ENCODE measurements at regions not wholly inside any gene's neighbourhood (a gene's known extent, or its start where the extent isn't known, plus 50 kb on each side); places are given as distances from the start of the nearest gene placed in this dataset.
"Not testable (repeated sequence)": the region's sequence is repeated elsewhere in the genome, so short reads cannot be mapped to it uniquely, and the experiment has no call there.

DNA sequence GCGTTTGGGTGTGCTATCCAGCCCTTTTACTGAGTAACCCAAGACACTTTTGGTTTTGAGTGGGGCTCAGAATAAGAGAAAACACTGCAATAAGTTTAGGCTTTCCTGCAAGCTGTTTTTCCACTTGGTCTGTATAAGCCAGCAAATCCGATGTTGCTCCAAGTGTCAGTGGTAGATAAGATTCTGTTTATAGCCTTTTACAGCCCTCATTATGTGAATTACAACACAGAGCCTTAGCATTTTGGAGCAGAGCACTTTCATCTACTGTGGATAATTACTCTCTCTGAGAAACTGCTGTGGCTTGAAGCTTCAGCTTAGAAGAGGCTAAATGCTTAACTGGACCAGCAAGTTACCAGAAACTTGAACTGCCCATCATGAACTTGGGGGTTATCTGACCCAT, 601.1 kb downstream of the JRKL start:
- DNase-seq (ENCODE audit: low read depth), result no peak

GRCh38 chr11:97000481-97000880, 610.7 kb downstream of the JRKL start:
- DNase-seq (ENCODE audit: low read depth), result no peak

GRCh38 chr11:97007283-97007682, 617.5 kb downstream of the JRKL start:
- no peak for DNase-seq (ENCODE audit: low read depth)

DNA sequence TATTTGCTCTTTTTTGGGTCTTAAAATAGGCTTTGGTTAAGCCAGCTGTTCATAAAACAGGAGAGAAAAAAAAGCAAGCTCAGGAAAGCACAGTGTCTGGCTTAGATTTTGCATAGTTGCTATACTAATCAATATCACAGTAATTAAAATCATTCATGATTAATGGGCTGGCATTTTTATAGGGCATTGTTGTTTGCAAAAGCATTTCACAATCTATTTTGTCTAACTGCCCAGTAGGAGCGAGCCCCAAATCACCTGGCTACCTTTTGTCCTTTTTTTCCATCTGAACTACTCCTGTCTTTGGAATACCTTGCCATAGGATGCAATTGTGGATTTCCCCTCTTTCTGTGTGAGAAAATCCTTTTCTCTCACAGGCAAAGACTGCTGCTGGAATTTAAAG, 619.8 kb downstream of the JRKL start:
- no peak for DNase-seq (ENCODE audit: low read depth)

DNA sequence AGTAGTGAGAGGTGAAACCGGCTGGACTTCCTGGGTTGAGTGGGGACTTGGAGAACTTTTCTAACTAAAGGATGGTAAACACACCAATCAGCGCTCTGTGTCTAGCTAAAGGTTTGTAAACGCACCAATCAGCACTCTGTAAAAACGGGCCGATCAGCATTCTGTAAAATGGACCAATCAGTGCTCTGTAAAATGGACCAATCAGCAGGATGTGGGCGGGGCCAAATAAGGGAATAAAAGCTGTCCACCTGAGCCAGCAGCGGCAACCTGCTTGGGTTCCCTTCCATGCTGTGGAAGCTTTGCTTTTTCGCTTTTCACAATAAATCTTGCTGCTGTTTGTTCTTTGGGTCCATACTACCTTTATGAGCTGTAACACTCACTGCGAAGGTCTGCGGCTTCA, 621.2 kb downstream of the JRKL start:
- not testable (repeated sequence) for DNase-seq (ENCODE audit: low read depth)

GRCh38 chr11:97015327-97015726, 625.5 kb downstream of the JRKL start:
- DNase-seq (ENCODE audit: low read depth), result no peak

DNA sequence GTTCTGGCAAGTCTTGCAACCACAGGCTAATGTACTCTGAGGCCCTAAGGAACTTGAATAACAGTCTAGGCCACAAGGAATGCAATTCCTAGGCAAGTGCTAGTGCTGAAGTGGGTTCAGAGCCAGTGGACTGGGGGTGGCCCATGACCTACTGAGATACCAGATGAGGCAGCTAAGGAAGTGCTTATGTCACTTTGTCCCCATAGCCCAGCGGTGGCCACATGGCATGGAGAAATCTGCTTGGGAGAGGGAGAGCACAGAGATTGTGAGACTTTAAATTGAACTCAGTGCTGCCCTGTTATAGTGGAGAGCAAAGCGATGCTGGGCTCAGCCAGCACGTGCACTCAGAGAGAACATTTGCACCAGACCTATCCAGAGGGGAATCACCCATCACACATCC, 629.5 kb downstream of the JRKL start:
- no peak for DNase-seq (ENCODE audit: low read depth)

DNA sequence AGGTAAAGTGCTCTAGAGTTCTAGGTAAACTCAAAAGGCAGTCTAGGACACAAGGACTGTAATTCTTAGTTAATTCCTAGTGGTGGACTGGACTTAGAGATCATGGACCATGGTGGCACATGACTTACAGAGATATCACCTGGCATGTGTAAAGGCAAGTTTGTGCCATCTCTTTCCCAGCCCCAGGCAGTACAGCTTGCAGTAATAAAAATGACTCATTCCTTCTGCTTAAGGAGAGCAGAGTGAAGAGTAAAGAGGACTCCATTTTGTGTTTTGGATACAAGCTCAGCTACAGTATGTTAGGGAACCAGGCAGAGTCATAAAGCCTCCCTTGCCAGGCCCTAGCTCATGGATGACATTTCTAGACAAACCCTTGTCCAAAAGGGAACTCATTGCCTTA, 629.9 kb downstream of the JRKL start:
- no peak for DNase-seq (ENCODE audit: low read depth)

GRCh38 chr11:97022955-97023354, 633.1 kb downstream of the JRKL start:
- no peak for DNase-seq (ENCODE audit: low read depth)

GRCh38 chr11:97028836-97029406, 639.1 kb downstream of the JRKL start:
- no peak for DNase-seq (ENCODE audit: low read depth)

- no peak for DNase-seq (ENCODE audit: low read depth)
These were observed 643.4 kb downstream of the JRKL start for GRCh38 chr11:97033178-97033577.

- DNase-seq (ENCODE audit: low read depth), result no peak
These were observed 658.7 kb downstream of the JRKL start for GRCh38 chr11:97048481-97048880.

GRCh38 chr11:97060184-97060583, 670.4 kb downstream of the JRKL start:
- no peak for DNase-seq (ENCODE audit: low read depth)

DNA sequence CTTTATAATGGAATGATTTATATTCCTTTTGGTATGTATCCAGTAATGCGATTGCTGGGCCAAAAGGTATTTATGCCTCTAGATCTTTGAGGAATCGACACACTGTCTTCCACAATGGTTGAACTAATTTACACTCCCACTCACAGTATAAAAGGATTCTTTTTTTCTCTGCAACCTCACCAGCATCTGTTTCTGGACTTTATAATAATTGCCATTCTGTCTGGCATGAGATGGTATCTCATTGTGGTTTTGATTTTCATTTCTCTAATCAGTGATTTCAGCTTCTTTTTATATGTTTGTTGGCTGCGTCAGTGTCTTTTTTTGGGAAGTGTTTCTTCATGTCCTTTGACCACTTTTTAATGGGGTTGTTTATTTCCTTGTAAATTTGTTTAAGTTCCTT, 679.3 kb downstream of the JRKL start:
- DNase-seq (ENCODE audit: low read depth), result no peak

DNA sequence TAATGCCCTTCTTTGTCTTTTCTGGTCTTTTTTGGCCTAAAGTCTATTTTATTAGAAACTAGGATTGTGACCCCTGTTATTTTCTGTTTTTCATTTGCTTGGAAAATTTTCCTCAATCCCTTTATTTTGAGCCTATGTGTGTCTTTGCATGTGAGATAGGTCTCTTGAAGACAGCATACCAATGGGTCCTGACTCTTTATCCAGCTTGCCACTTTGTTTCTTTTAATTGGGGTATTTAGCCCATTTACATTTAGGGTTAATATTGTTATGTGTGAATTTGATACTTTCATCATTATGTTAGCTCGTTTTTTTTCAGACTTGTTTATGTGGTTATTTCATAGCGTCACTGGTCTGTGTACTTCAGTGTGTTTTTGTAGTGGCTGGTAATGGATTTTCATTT, 682.6 kb downstream of the JRKL start:
- DNase-seq (ENCODE audit: low read depth), result no peak

DNA sequence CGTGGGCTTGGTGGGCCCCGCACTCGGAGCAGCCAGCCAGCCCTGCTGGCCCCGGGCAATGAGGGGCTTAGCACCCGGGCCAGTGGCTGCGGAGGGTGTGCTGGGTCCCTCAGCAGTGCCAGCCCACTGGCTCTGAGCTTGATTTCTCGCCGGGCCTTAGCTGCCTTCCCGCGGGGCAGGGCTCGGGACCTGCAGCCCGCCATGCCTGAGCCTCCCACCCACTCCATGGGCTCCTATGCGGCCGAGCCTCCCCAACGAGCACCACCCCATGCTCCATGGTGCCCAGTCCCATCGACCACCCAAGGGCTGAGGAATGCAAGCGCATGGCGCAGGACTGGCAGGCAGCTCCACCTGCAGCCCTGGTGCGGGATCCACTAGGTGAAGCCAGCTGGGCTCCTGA, 686.9 kb downstream of the JRKL start:
- DNase-seq (ENCODE audit: low read depth), result not testable (repeated sequence)

- no peak for DNase-seq (ENCODE audit: low read depth)
These were observed 688.6 kb downstream of the JRKL start for GRCh38 chr11:97078443-97078842.

DNA sequence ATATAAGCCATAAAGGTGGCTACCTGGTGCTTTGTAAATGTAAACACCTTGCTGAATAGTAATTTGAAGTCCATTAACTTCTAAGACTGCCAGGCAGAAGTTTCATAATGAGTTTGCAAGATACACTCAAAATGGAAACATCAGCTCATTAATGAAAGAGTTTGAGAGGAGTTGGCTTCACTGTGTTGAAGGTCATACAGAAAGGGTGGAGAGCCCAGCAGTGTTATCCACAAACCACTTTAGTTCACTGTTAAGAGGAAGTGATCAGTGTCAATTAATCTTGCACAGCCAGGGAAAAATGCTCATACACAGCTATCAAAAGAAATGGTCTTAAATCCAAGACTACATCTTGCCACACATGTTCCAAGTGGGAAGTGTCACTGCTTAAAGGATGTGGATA, 689.4 kb downstream of the JRKL start:
- no peak for DNase-seq (ENCODE audit: low read depth)

DNA sequence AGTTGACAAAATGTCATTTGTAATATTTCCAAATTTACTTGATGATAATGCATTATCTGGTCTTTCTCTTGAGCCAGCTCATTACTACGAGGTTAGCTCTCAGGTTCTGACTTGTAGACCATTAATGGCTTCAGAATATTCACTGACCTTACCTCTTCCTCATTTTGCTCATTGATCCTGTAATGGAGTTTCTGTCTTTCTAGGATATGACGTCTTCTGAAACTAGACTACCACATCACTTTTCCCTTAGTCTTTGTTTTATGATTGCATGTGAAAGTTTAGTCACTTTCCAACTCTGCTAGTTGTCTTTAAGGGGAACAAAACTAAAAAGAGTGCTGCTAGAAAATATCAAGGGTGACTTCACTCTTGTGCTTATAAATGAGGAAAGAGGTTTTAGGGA, 697.6 kb downstream of the JRKL start:
- no peak for DNase-seq (ENCODE audit: low read depth)

- DNase-seq (ENCODE audit: low read depth), result no peak
These were observed 703.0 kb downstream of the JRKL start for GRCh38 chr11:97092823-97093222.

- DNase-seq (ENCODE audit: low read depth), result not testable (repeated sequence)
These were observed 712.4 kb downstream of the JRKL start for GRCh38 chr11:97102180-97102579.

- no peak for DNase-seq (ENCODE audit: low read depth)
These were observed 717.8 kb downstream of the JRKL start for GRCh38 chr11:97107604-97108003.

DNA sequence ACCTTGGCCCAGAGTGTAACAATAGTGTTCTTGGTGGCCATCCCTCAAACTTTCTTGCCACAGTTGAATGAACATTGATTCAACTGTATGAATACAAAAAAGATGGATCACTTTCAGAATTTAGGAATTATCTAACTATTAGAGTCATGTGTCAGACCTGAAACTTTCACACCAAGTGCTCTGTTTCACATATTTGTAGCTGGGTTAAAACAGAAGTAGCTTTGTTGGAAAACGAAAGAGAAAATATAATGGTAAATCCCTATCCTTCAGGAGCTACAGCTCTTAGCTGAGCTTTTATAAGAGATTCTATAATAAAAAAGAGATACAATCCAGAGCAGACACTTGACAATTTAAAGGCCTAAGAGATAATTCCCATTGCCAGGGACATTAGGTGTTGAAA, 719.3 kb downstream of the JRKL start:
- DNase-seq (ENCODE audit: low read depth), result no peak

- DNase-seq (ENCODE audit: low read depth), result no peak
These were observed 720.6 kb downstream of the JRKL start for GRCh38 chr11:97110376-97110775.

Measured in myocyte (in vitro differentiated cells).